ENCODE measurements at regions not wholly inside any gene's neighbourhood (a gene's known extent, or its start where the extent isn't known, plus 50 kb on each side); places are given as distances from the start of the nearest gene placed in this dataset.

GRCh38 chr3:72447059-72447946 is 400.9 kb downstream of the SHQ1 start:
- H3K4me1 Mint-ChIP-seq = peaks cover 45% of the 10 kb centered on the region
- no peaks in the 10 kb centered on the region for H3K9me3 Mint-ChIP-seq
- H3K36me3 Mint-ChIP-seq (ENCODE audit: low read depth) = peaks cover 36% of the 10 kb centered on the region
- H3K27ac Mint-ChIP-seq = peak overlapping the region; percentile 50
- CTCF ChIA-PET = interaction anchor here (1.0 kb wide), 1 partner anchor 36 kb away, joined by 3 read pairs; no protein-coding TSS in a partner anchor
- DNase-seq = peak; percentile 94
- peaks cover 13% of the 10 kb centered on the region for H3K27me3 Mint-ChIP-seq
- POLR2A ChIA-PET = interaction anchor here (0.5 to 1.9 kb wide), 13 partner anchors 17 to 723 kb away, joined by 3 to 6 read pairs (median 3); partner anchors contain the start of gene SHQ1
- peak overlapping the region; percentile 99 for H3K4me3 Mint-ChIP-seq

DNA sequence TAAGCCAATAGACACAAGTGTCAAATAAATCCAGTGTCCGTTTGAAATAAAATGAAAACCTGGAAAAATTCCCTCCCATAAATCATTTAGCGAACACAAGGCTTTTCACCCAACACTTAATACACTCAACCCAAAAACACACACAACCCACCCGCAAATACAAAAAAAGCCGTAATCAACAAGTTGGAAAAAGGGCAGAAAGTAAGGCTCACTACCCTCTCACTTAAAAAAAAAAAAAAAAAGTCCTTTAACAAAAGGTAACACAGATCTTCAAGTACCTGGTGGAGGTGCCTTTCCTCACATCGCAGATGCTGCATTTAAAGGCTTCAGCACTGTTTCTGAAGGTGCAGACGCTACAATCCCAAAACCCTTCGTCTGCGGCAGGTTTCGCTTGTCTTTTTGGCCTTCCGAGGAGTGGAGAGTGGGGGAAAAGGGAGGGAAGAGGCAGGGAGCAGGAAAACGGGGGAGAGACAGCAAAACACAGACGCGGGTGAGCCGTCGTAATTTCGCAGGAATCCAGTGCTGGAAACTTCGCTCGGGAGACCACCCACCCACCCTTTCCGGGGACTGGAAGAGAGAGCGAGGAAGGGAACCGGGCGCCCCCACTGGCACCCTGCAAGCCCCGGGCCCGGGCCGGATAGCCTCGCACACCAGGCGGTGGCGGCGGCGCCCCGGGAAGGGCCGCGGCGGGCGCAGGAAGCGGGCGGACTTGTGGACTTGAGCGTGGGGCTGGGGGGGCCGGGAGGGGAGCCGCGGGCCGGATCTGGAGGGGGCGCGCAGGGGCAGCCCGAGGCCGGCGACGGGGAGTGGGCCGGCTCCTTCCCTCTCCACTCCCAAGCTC is 401.8 kb downstream of the SHQ1 start, which contains the start of gene RYBP:
TSS of gene RYBP (minus strand) at position 404 of the 841 bp plus-strand sequence.
- POLR2A ChIA-PET = interaction anchor here (0.8 to 1.9 kb wide), 10 partner anchors 19 to 722 kb away, joined by 3 to 7 read pairs (median 3); partner anchors contain the start of gene SHQ1
- Mint-ChIP-seq H3K36me3 (ENCODE audit: low read depth) (peaks cover 44% of the 10 kb centered on the region), H3K27me3 (peaks cover 10% of the 10 kb centered on the region), H3K4me1 (peaks cover 54% of the 10 kb centered on the region), H3K4me3 (peak within 1 kb of the TSS; percentile 99), H3K9me3 (no peaks in the 10 kb centered on the region), H3K27ac (peak within 1 kb of the TSS; percentile 97)
- DNase-seq = no peak
- CTCF ChIA-PET = no interaction called here

- no peak for DNase-seq
- H3K4me1 Mint-ChIP-seq = peaks cover 60% of the 10 kb centered on the region
- peak overlapping the region; percentile 99 for H3K4me3 Mint-ChIP-seq
- peaks cover 46% of the 10 kb centered on the region for H3K36me3 Mint-ChIP-seq (ENCODE audit: low read depth)
- peak overlapping the region; percentile 97 for H3K27ac Mint-ChIP-seq
- H3K9me3 Mint-ChIP-seq = no peaks in the 10 kb centered on the region
- POLR2A ChIA-PET = interaction anchor here (0.7 to 1.0 kb wide), 5 partner anchors 18 to 376 kb away, joined by 3 to 7 read pairs (median 3); no protein-coding TSS in a partner anchor
- peaks cover 8% of the 10 kb centered on the region for H3K27me3 Mint-ChIP-seq
- CTCF ChIA-PET = no interaction called here
Observed at GRCh38 chr3:72445827-72446217, 402.4 kb downstream of the SHQ1 start.

DNA sequence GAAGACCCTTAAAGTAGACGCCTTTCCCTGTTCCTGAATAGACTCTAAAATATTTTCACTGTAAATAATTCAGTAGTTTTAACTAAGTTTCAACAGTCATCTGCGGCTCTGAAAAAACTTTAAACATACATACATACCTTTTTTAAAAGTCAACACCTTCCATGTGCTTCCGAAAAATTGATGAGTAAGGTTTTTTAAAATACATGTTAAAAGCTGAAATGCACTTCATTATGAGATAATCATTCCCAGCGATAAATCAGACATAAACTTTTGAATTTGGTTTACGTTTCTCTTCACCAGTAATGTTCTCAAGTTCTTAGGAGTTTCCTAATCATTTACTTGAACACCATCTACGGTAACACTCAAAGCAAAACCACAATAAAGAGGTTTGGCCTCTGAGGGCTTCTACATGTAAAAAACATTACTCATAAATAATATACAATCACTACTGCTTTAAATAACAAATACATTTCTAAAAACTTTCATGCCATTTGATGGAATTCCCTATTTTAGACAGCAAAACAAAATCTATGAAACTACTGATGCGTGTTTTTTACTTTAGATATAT is 403.5 kb downstream of the SHQ1 start:
- H3K4me3 Mint-ChIP-seq = peak overlapping the region; percentile 99
- ChIA-PET CTCF (no interaction called here), POLR2A (interaction anchor here (1.1 kb wide), 1 partner anchor 43 kb away, joined by 3 read pairs; no protein-coding TSS in a partner anchor)
- peak overlapping the region; percentile 62 for H3K27ac Mint-ChIP-seq
- H3K4me1 Mint-ChIP-seq = peaks cover 69% of the 10 kb centered on the region
- DNase-seq = no peak
- H3K27me3 Mint-ChIP-seq = peaks cover 8% of the 10 kb centered on the region
- H3K9me3 Mint-ChIP-seq = no peaks in the 10 kb centered on the region
- peaks cover 55% of the 10 kb centered on the region for H3K36me3 Mint-ChIP-seq (ENCODE audit: low read depth)

DNA sequence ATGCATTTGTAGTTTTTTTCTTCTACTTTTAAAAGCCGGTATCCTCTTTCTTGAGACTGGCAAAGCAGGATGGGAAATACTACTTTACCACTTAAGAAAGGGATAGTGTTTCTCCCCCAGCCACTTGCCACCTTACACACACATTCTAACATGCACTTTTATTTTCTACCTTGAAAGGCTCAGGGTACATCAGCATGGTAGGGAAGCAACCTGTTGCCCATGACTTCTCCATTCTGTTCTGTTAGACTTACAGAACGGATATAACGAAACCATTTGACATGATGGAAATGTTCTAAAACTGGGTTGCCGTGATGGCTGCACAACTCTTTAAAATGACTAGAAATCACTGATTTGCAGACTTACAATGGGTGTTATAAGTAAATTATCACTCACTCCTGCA is 405.5 kb downstream of the SHQ1 start:
- CTCF ChIA-PET = no interaction called here
- H3K9me3 Mint-ChIP-seq = no peaks in the 10 kb centered on the region
- H3K27me3 Mint-ChIP-seq = no peaks in the 10 kb centered on the region
- H3K27ac Mint-ChIP-seq = no peak overlapping the region
- H3K4me3 Mint-ChIP-seq = no peak overlapping the region
- POLR2A ChIA-PET = interaction anchor here (2.6 kb wide), 1 partner anchor 12 kb away, joined by 10 read pairs; no protein-coding TSS in a partner anchor
- DNase-seq = no peak
- peaks cover 82% of the 10 kb centered on the region for H3K4me1 Mint-ChIP-seq
- peaks cover 75% of the 10 kb centered on the region for H3K36me3 Mint-ChIP-seq (ENCODE audit: low read depth)

GRCh38 chr3:72441284-72441994 is 406.8 kb downstream of the SHQ1 start:
- Mint-ChIP-seq H3K9me3 (no peaks in the 10 kb centered on the region), H3K4me1 (peaks cover 93% of the 10 kb centered on the region), H3K4me3 (no peak overlapping the region), H3K36me3 (ENCODE audit: low read depth) (peaks cover 79% of the 10 kb centered on the region), H3K27ac (no peak overlapping the region), H3K27me3 (no peaks in the 10 kb centered on the region)
- ChIA-PET POLR2A (interaction anchor here (0.7 to 2.6 kb wide), 3 partner anchors 11 to 558 kb away, joined by 3 to 10 read pairs (median 3); no protein-coding TSS in a partner anchor), CTCF (interaction anchor here (0.9 to 1.2 kb wide), 2 partner anchors 225 to 381 kb away, joined by 3 read pairs; no protein-coding TSS in a partner anchor)
- DNase-seq = no peak

- no peak for DNase-seq
- Mint-ChIP-seq H3K4me1 (peaks cover 83% of the 10 kb centered on the region), H3K36me3 (ENCODE audit: low read depth) (peaks cover 75% of the 10 kb centered on the region), H3K27ac (no peak overlapping the region), H3K9me3 (no peaks in the 10 kb centered on the region), H3K27me3 (no peaks in the 10 kb centered on the region), H3K4me3 (no peak overlapping the region)
- ChIA-PET POLR2A (interaction anchor here (2.6 kb wide), 1 partner anchor 10 kb away, joined by 10 read pairs; no protein-coding TSS in a partner anchor), CTCF (interaction anchor here (0.6 to 1.2 kb wide), 2 partner anchors 208 to 382 kb away, joined by 3 to 4 read pairs; no protein-coding TSS in a partner anchor)
Observed at GRCh38 chr3:72440491-72440890, 407.8 kb downstream of the SHQ1 start.

DNA sequence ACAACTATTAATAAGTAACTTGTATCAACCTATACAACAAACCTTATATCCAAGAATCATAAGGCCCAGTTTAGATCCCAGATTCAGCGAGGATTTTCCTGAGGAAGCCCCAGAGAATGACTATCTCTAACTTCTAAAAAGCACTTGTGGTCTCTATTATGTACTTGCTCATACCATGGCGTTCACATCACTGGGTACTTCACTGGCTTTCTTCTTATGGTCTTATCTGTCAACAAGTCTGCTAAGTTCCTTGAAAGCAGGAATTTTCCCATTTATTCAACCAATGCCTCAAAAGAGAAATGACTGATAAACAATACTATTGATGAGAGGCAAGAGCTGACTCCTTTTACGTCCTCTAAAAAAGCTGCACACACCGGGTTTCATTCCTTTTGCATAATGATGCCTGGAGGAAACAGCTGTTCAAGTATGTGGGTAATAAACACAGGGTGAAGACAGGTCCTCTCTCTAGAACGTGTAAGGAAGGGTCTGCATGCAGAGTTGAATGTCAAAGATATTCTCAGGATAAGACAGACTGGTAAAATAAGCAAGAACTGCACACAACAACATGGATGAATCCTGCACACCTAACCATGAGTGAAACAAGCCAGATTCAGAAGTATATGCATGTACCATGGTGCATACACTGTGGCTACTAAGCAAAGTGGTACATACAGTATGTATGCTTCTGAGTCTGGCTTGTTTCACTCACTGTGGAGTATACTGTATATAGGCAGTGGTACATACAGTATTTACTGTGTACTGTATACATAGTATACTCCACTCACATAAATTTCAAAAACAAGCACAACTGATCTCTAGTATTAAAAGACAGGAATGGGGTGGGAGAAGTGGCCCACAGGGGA is 408.7 kb downstream of the SHQ1 start:
- Mint-ChIP-seq H3K27me3 (no peaks in the 10 kb centered on the region), H3K4me1 (peaks cover 82% of the 10 kb centered on the region), H3K36me3 (ENCODE audit: low read depth) (peaks cover 75% of the 10 kb centered on the region), H3K27ac (no peak overlapping the region), H3K9me3 (no peaks in the 10 kb centered on the region), H3K4me3 (no peak overlapping the region)
- POLR2A ChIA-PET = no interaction called here
- CTCF ChIA-PET = no interaction called here
- no peak for DNase-seq

GRCh38 chr3:72437661-72438406 is 410.4 kb downstream of the SHQ1 start:
- ChIA-PET POLR2A (no interaction called here), CTCF (no interaction called here)
- Mint-ChIP-seq H3K27me3 (no peaks in the 10 kb centered on the region), H3K4me3 (no peak overlapping the region), H3K36me3 (ENCODE audit: low read depth) (peaks cover 61% of the 10 kb centered on the region), H3K4me1 (peaks cover 72% of the 10 kb centered on the region), H3K9me3 (no peaks in the 10 kb centered on the region), H3K27ac (no peak overlapping the region)
- no peak for DNase-seq

GRCh38 chr3:72436863-72437592 is 411.2 kb downstream of the SHQ1 start:
- Mint-ChIP-seq H3K4me1 (peaks cover 69% of the 10 kb centered on the region), H3K4me3 (no peak overlapping the region), H3K9me3 (no peaks in the 10 kb centered on the region), H3K27ac (no peak overlapping the region), H3K27me3 (no peaks in the 10 kb centered on the region), H3K36me3 (ENCODE audit: low read depth) (peaks cover 59% of the 10 kb centered on the region)
- CTCF ChIA-PET = no interaction called here
- DNase-seq = no peak
- POLR2A ChIA-PET = no interaction called here
